ENCODE measurements at regions not wholly inside any gene's neighbourhood (a gene's known extent, or its start where the extent isn't known, plus 50 kb on each side); places are given as distances from the start of the nearest gene placed in this dataset.

DNA sequence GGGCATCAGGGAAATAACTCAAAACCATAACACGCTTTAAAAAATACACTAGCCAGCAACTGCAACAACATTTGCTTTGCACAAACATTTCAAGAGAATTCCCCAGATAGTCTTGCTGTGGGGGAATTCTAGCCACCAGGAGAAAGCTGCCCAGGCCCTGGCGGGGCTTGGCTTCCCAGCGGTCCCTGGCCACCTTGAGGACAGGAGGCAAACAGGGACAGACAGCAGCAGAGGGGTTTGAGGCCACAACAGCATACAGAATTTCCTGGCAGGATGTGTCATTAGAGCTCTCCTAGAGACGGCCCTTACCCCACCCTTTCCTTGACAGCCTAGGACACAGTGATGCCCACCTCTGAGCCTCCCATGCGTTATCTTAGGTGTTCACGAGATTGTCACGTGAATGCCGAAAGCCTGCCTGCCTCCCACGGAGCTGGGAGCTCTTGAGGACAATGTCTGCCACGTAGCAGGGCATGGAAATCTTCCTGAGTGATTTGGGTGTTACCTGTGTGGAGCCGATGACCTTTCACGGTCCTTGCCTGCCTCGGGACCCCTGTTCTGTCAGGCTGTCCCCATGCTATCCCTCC is 114.3 kb downstream of the RBFOX3 start:
- TF ChIP-seq, protein P1, sequence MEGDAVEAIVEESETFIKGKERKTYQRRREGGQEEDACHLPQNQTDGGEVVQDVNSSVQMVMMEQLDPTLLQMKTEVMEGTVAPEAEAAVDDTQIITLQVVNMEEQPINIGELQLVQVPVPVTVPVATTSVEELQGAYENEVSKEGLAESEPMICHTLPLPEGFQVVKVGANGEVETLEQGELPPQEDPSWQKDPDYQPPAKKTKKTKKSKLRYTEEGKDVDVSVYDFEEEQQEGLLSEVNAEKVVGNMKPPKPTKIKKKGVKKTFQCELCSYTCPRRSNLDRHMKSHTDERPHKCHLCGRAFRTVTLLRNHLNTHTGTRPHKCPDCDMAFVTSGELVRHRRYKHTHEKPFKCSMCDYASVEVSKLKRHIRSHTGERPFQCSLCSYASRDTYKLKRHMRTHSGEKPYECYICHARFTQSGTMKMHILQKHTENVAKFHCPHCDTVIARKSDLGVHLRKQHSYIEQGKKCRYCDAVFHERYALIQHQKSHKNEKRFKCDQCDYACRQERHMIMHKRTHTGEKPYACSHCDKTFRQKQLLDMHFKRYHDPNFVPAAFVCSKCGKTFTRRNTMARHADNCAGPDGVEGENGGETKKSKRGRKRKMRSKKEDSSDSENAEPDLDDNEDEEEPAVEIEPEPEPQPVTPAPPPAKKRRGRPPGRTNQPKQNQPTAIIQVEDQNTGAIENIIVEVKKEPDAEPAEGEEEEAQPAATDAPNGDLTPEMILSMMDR (IDR thresholded peaks at IDR 0.05; ENCODE audit: poor library complexity, severe bottlenecking) = no peak
- no peak for TF ChIP-seq SMC3 (conservative IDR thresholded peaks at IDR 0.05; ENCODE audit: poor library complexity)

All from neural cell (in vitro differentiated cells).